Pons (tissue), 1 donor: ENCODE measurements at regions not wholly inside any gene's neighbourhood (a gene's known extent, or its start where the extent isn't known, plus 50 kb on each side); places are given as distances from the start of the nearest gene placed in this dataset.
"Not testable (repeated sequence)": the region's sequence is repeated elsewhere in the genome, so short reads cannot be mapped to it uniquely, and the experiment has no call there.

Experiments
- DNase-seq: peaks from one replicate; pipeline ENCODE4 v3.0.0-alpha.2; 2016; ENCODE audit warnings: low spot score

DNA sequence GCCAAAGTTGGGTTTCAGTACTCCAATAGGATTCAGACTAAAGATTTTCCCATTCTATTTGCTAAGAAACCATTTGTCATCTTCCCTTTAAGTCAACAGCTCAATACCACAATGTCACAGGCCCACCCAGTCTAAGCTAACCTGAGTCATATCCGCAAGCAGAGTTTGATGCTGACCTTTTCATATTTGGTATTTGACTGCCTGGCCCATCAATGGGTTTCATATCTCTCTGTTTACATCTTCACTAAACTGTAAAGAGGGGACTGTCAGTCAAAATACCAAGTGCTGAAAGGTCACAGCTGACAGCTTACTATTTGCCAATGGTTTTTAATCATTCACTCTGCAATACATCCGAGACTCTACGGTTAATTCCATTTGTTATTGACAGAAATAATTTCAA lies 707.5 kb upstream of the ACTRT1 start:
- DNase-seq = no peak

DNA sequence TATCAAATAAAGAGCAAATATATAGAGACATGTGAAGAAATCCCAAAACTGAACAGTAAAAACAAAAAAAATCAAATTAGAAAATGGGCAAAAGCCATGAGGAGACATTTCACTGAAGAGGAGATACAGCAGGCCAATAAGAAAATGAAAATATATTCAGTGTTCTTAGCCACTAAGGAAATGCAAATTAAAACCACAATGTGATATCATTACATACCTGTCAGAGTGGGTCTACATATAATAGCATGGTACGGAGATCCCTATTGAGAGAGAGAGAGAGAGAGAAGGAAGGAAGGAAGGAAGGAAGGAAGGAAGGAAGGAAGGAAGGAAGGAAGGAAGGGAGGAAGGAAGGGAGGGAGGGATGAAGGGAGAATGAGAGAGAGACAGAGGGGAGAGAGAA lies 707.0 kb upstream of the ACTRT1 start:
- no peak for DNase-seq

DNA sequence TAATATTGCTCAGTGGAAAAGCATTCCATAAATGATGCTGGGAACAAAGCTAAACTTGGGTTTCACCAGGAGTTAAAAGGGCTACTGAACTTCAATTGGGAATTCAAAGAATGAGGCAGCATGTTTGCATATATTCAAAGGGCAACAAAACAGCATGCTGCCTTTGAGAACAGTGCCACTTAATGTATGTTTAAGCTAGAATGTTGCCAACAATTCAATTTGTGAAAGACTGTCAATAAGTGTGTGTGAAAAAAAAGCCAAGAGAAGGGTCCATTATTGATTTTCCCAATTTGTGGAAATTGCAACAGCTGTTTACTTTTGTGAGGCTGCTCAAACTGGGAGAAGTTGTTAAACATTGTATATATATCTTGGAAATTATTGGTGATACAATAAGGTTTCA lies 701.9 kb upstream of the ACTRT1 start:
- DNase-seq = no peak

DNA sequence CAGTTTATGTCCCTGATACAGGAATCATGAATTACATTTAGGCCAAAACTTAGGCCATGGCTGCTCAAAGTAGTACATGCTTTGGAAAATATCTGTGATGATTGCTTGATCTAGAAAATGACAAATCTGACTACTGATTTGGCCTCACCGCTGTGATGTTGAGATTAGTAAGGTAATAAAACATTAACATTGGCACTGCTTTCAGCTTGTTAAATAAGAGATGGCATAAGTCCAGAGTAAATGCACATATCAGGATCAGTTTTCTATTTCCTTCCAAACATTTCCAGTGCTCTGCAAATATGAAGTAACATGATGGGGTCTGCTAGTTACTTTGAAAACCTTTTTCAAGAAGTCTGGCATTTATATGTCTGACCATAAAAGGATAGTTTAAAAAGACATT lies 687.3 kb upstream of the ACTRT1 start:
- DNase-seq = no peak

GRCh38 chrX:128728943-128729342 lies 676.7 kb upstream of the ACTRT1 start:
- DNase-seq = no peak

- no peak for DNase-seq
Measured at GRCh38 chrX:128717635-128718578, 665.7 kb upstream of the ACTRT1 start.

DNA sequence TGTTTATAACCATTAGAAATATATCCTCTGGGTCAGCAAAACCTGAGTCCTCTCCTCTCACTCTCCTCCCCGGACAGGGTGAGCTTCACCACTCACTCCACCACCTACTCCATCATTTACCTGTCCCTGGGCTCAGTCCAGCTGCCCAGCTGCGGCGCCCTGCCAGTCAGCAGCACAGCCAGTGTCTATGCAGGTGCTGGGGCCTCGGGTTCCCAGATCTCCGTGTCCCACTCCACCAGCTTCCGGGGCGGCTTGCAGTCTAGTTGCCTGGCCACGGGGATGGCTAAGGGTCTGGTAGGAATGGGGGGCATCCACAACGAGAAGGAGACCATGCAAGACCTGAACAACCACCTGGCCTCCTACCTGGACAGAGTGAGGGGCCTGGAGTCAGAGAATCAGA lies 662.2 kb upstream of the ACTRT1 start:
- DNase-seq = no peak

DNA sequence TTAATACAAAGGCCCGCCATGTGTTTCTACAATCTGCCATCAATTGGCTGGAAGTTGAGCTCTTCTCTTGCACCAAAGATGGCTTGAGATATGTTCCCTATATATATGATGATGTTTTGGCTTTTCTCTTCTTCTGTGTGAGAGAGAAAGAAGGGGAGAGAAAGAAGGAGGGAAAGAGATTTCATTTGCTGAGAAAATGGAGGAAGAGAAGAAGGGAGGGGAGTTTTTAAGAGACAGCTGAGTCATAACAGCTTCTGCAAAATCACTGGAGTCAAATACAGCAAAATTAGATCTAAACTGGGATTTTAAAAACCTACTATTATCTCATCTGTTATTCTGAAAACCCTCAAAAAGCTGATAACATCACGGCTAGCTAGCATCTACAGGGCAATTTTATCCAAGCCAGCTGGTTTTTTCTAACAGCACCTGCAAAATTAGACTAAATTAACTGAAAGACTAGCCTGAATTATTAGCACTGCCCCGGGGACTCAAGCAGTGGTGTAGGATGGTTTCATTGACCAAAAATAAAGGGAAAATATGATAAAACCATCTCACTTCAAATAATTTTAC lies 647.6 kb upstream of the ACTRT1 start:
- DNase-seq = no peak

DNA sequence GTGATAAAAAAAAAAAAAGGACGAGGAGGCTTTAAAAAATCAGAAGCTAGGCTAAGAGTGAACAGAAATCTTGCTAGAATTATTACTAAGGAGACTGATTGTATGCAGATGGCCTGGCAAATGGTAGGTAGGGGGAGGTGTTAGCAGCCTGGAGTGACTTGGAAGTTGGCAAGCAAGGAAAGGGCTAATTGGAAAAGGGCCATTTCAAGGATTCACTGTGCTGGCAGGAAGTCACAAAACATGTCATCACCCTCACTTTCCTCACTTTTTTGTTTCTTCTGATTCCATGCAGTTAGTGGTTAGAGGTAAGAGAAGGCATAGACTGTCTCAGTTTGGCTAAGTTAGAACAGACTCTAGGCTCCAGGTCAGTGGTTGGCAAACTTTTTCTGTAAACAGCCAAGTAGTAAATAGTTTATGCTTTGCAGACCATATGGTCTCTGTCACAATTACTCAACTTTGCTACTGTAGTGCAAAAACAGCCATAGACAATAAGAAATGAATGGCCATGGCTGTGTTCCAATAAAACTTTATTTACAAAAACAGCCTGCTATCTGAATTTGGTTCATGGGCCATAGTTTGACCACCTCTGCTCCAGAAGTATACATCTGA lies 646.5 kb upstream of the ACTRT1 start:
- no peak for DNase-seq

- no peak for DNase-seq
Measured at GRCh38 chrX:128691872-128692271, 639.7 kb upstream of the ACTRT1 start.

DNA sequence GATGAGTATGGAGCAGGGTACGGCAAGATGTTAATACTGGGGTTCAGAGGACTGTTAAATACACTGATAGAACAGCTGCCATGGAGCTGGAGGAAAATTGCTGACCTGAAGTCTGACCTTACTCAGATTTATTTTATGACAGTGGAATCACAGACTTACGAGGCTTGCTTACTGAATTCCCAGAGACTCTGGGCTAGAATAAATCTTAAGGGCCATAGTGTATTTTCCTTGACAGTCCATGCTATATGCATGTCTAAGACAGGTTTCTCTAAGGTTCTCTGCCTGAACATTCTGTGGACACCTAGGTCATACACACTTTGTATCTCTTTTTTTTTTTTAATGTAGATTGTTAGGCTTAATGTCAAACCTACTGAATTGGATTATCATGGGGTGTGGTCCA lies 633.2 kb upstream of the ACTRT1 start:
- DNase-seq = no peak

GRCh38 chrX:128676651-128677050 lies 624.4 kb upstream of the ACTRT1 start:
- DNase-seq = no peak

DNA sequence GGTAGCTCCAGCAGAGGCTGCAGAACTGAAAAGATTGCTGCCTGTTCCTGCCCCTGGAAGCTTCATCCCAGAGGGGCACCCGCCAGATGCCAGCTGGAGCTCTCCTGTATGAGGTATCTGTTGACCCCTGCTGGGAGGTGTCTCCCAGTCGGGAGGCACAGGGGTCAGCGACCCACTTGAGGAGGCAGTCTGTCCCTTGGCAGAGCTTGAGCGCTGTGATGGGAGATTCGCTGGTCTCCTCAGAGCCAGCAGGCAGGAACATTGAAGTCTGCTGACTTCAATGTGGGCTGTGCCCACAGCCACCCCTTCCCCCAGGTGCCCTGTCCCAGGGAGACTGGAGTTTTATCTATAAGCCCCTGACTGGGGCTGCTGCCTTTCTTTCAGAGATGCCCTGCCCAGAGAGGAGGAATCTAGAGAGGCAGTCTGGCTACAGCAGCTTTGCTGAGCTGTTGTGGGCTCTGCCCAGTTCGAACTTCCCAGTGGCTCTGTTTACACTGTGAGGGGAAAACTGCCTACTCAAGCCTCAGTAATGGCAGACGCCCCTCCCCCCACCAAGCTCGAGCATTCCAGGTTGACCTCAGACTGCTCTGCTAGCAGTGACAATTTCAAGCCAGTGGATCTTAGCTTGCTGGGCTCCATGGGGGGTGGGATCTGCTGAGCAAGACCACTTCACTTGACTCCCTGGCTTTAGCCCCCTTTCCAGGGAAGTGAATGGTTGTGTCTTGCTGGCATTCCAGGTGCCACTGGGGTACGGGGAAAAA lies 622.3 kb upstream of the ACTRT1 start:
- DNase-seq = not testable (repeated sequence)

DNA sequence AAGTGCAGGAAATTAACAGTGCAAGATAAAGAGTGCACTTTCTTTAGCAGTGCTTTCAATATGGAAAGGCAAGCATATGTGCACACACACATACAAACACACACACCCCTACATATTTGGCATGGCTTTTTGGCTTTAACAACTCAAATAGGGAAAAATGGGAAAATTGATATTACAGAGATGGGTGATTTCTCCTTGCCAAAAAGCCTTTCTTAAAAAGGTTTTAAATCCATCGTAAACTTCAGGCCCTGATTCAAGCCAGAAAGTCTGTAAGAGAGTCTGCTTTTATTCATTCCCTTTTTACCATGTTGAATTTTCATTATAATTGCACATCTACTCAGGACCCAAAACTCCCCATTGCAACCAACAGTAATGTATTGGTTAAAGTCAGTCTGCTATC lies 612.0 kb upstream of the ACTRT1 start:
- DNase-seq = no peak

DNA sequence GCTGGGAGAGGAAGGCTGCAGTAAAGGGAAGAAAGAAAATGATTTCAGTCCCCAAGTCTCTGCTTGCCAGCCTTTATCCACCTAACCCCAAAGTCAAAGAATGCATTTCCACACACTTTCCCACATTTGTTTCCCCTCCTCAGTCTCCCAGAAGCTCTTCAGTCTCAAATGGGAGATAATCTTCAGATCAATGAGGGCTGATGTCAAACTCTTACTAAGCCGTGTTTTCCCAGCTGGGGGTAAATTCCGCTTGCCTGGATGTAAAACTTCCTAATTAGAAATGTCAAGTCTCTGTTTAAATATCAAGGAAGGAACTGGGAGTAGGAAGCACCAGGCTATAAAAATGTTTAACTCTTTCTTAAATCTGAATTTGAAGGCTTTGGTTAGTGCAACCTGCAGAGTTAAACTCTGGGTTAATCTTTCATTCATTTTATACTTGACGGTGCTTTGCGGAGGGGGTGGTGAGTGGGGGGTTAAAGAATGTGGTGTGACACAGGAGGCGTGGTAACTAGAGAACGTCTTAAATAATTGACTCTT lies 601.4 kb upstream of the ACTRT1 start:
- DNase-seq = no peak

DNA sequence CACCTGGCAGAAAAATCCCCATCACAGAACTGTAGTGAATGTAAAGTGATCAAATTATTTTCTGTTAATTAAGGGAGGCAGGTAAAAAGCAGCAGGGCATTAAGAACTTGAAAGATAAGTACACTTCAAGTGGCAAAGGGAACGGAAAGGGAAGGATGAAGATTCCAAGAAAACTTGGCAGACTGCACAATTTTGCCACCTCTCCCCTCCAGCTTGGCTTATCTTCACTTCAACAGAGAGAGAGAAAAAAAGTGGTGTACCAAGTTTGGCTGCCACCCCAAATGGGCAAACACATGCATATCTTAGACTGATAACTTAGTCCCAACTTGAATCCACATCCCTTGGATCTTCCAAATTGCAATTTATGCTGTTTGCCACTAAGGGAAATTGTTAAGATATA lies 598.1 kb upstream of the ACTRT1 start:
- DNase-seq = no peak

- peak; percentile 2 for DNase-seq
Measured at GRCh38 chrX:128634754-128635153, 582.6 kb upstream of the ACTRT1 start.

- DNase-seq = no peak
Measured at GRCh38 chrX:128623361-128623760, 571.2 kb upstream of the ACTRT1 start.

DNA sequence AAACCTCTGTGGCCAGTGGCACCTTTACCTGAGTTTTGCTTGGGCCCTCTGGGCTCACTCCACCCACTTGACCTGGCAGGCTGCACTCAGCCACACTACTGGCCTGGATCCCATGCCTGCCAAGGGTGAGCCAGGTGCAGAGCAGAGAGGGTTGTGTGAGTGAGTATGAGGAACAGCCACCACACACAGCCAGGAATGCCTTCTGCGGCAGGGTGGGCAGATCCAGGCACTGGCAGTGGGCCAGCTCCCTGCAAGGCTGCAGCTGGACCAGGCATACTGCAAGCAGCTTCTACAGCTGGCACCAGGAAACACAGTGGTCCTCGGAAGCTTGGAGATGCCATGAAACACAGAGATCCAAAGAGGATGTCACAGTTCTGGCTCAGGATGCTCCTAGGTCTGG lies 570.1 kb upstream of the ACTRT1 start:
- DNase-seq = no peak

DNA sequence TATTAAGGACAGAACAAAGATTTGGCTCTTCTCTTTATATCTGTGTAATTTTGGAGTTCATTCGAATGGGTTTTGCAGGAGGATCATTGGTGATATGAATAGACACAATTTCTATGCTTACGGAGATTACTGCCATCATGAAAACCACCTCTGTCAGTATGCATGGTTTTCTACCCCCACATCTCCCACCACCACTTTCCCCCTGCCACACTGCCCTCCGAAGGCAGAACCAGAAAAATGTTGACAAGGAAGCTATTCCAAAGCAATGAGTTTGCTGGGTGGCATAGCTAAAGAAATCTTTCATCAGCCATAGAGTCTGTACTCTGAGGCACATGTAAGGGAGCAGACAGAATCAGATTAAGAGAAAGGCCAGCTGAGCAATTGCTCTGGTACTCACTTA lies 567.3 kb upstream of the ACTRT1 start:
- DNase-seq = no peak

DNA sequence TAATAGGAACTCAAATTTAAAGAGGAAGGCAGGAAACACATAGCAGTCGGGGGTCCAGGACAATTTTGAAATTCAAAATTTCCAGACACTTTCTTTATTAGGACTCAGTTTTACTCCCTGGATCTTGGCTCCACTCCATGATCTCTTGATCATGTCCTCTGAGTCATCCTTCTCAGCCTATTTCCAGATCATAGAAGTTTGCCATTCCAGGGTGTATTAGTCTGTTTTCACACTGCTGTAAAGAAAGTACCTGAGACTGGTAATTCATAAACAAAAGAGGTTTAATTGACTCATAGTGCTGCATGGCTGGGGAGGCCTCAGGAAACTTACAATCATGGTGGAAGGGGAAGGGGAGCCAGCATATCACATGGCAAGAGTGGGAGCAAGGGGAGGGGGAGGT lies 564.7 kb upstream of the ACTRT1 start:
- DNase-seq = no peak

DNA sequence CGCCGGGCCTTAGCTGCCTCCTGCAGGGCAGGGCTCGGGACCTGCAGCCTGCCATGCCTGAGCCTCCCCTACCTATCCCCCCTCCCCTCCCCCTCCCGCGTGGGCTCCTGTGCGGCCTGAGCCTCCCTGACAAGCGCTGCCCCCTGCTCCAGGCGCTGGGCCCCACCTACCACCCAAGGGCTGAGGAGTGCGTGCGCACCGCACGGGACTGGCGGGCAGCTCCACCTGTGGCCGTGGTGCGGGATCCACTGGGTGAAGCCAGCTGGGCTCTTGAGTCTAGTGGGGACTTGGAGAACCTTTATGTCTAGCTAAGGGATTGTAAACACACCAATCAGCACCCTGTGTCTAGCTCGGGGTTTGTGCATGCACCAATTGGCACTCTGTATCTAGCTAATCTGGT lies 554.6 kb upstream of the ACTRT1 start:
- not testable (repeated sequence) for DNase-seq
